Keratinocyte (primary cell): ENCODE measurements at regions not wholly inside any gene's neighbourhood (a gene's known extent, or its start where the extent isn't known, plus 50 kb on each side); places are given as distances from the start of the nearest gene placed in this dataset.

Experiments used
- DNase-seq: peaks from one replicate; pipeline ENCODE4 v3.0.0-alpha.2; 2011; ENCODE audit warnings: low read depth, missing footprints, low spot score
- FAIRE-seq: peaks from 2 replicates; lab custom pipeline; 2011; peaks lifted over from hg19 to GRCh38; lab: Jason Lieb, UNC
- H2AFZ ChIP-seq: 2 replicates; pipeline ENCODE4 v1.6.0; 2012; ENCODE audit warnings: low read length, control low read depth, inconsistent platforms; ENCODE audit not compliant: control insufficient read depth
- H3K27ac ChIP-seq: 2 replicates; pipeline ENCODE4 v1.5.1; 2011; ENCODE audit warnings: low read length; ENCODE audit not compliant: control insufficient read depth, insufficient read depth
- H3K27me3 ChIP-seq: 3 replicates; pipeline ENCODE4 v1.6.0; 2011; ENCODE audit warnings: low read length; ENCODE audit not compliant: control insufficient read depth, insufficient read depth; ENCODE audit errors: extremely low read depth
- H3K36me3 ChIP-seq, 2 experiments: 2 replicates in 1 of 2; 3 replicates in 1 of 2; pipeline ENCODE4 v1.5.1; 2011; ENCODE audit warnings: low read length in 2 of 2, mild to moderate bottlenecking in 1 of 2; ENCODE audit not compliant: control insufficient read depth in 2 of 2, insufficient read depth in 2 of 2; ENCODE audit errors: extremely low read depth in 1 of 2
- H3K4me1 ChIP-seq: 3 replicates; pipeline ENCODE4 v1.5.1; 2011; ENCODE audit warnings: low read length; ENCODE audit not compliant: control insufficient read depth, insufficient read depth; ENCODE audit errors: extremely low read depth
- H3K4me2 ChIP-seq: 3 replicates; pipeline ENCODE4 v1.6.0; 2011; ENCODE audit warnings: low read depth, low read length; ENCODE audit not compliant: control insufficient read depth, insufficient read depth; ENCODE audit errors: extremely low read depth
- H3K4me3 ChIP-seq, 3 experiments: fragments of 200-600 bp in 1 of 3; sonication (generic) in 1 of 3; 2 replicates in 2 of 3; 3 replicates in 1 of 3; pipeline ENCODE4 v1.5.1; 2011 to 2016; ENCODE audit warnings: low read length in 3 of 3, mild to moderate bottlenecking in 3 of 3, control low read depth in 2 of 3, inconsistent platforms in 1 of 3, low read depth in 1 of 3, mixed read lengths in 1 of 3, mixed run types in 1 of 3, moderate library complexity in 1 of 3; ENCODE audit not compliant: control insufficient read depth in 2 of 3, insufficient read depth in 2 of 3; ENCODE audit errors: extremely low read depth in 1 of 3
- H3K79me2 ChIP-seq: 2 replicates; pipeline ENCODE4 v1.6.0; 2012; ENCODE audit warnings: low read length; ENCODE audit not compliant: control insufficient read depth, insufficient read depth
- H3K9ac ChIP-seq: 3 replicates; pipeline ENCODE4 v1.6.0; 2011; ENCODE audit warnings: low read length; ENCODE audit not compliant: control insufficient read depth, insufficient read depth; ENCODE audit errors: extremely low read depth
- H3K9me1 ChIP-seq: 3 replicates; pipeline ENCODE4 v1.6.0; 2011; ENCODE audit warnings: low read length; ENCODE audit not compliant: control insufficient read depth, insufficient read depth; ENCODE audit errors: extremely low read depth
- H3K9me3 ChIP-seq: 2 replicates; pipeline ENCODE4 v1.5.1; 2012; ENCODE audit warnings: low read depth, low read length; ENCODE audit not compliant: control insufficient read depth
- H4K20me1 ChIP-seq: 3 replicates; pipeline ENCODE4 v1.6.0; 2011; ENCODE audit warnings: low read length; ENCODE audit not compliant: control insufficient read depth, insufficient read depth; ENCODE audit errors: extremely low read depth
- CTCF ChIP-seq, 3 experiments: IDR thresholded peaks in 1 of 3; conservative IDR thresholded peaks in 1 of 3; optimal IDR thresholded peaks in 1 of 3; 2 replicates in 2 of 3; 3 replicates in 1 of 3; pipeline versions ENCODE3 to v1.5.1; 2011; ENCODE audit warnings: low read length in 3 of 3, mild to moderate bottlenecking in 3 of 3, moderate library complexity in 2 of 3, control low read depth in 1 of 3, inconsistent platforms in 1 of 3; ENCODE audit not compliant: insufficient read depth in 2 of 3; ENCODE audit errors: extremely low read depth in 1 of 3
- EZH2 ChIP-seq: IDR thresholded peaks from one replicate; pipeline ENCODE4 v1.6.1; 2012; ENCODE audit warnings: inconsistent platforms, mild to moderate bottlenecking, low read length, moderate library complexity
- dilution Hi-C: fragments of 300-500 bp; cut with MboI; formaldehyde crosslinking; loops from one replicate; pipeline ENCODE4 v1.7.0; 2020; ENCODE audit warnings: low sequenced_read_pairs; ENCODE audit not compliant: extremely low pct_ligation_motif_present

DNA sequence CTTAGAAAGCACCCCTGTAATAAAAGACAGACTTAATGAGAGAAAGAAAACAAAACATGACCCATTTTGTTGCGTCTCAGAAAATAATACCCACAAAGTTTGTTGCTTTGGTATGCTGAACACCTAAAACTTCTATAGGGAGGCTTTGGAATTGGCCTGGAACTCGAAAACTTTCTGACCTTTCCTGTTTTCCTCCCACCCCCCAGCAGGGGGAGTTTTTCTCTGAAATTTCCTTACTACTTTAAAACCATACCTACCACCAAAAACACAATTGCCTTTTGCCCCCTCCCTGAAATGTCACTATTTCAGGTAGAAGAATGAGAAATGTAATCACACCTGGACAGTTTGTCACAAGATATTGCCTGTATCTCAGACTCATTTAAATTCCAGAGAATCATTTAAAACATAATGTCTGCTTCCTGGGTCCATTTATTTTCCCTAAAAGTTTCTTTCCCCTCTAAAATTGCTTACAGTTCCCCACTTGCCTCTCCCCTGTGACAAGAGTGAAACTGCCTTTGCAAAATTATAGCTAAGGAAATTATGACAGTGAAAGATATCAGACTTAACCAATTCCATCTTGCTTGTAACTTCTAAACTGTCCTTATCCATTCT is 2700.2 kb downstream of the PCDH9 start:
- H3K36me3 ChIP-seq: no peaks in the 10 kb centered on the region
- no peaks in the 10 kb centered on the region for H3K27me3 ChIP-seq
- H2AFZ ChIP-seq: no peak overlapping the region
- FAIRE-seq: no peak
- no peak overlapping the region for H3K9ac ChIP-seq
- H3K4me2 ChIP-seq: no peak overlapping the region
- H3K9me3 ChIP-seq: no peaks in the 10 kb centered on the region
- no peaks in the 10 kb centered on the region for H3K79me2 ChIP-seq
- dilution Hi-C loops: no loop called here
- DNase-seq: no peak
- no peak overlapping the region for H3K4me3 ChIP-seq
- no peak overlapping the region for H3K27ac ChIP-seq
- TF ChIP-seq EZH2 (no peak), CTCF (optimal IDR thresholded peaks at IDR 0.05 in 1 of 3, IDR thresholded peaks at IDR 0.05 in 1 of 3, conservative IDR thresholded peaks at IDR 0.05 in 1 of 3; ENCODE audit: extremely low read depth in 1 of 3, insufficient read depth in 2 of 3, low read length in 3 of 3) (peak; percentile 13 to 38 (median 31))
- no peaks in the 10 kb centered on the region for H3K9me1 ChIP-seq
- H3K4me1 ChIP-seq: no peaks in the 10 kb centered on the region
- H4K20me1 ChIP-seq: no peaks in the 10 kb centered on the region

GRCh38 chr13:64528838-64529237 is 2701.3 kb downstream of the PCDH9 start:
- H3K4me2 ChIP-seq: no peak overlapping the region
- no peak overlapping the region for H2AFZ ChIP-seq
- no peak overlapping the region for H3K27ac ChIP-seq
- no peaks in the 10 kb centered on the region for H3K4me1 ChIP-seq
- no peak overlapping the region for H3K4me3 ChIP-seq
- H4K20me1 ChIP-seq: no peaks in the 10 kb centered on the region
- dilution Hi-C loops: no loop called here
- H3K9me1 ChIP-seq: no peaks in the 10 kb centered on the region
- H3K36me3 ChIP-seq: no peaks in the 10 kb centered on the region
- no peaks in the 10 kb centered on the region for H3K79me2 ChIP-seq
- no peaks in the 10 kb centered on the region for H3K9me3 ChIP-seq
- FAIRE-seq (no peak), DNase-seq (no peak)
- H3K27me3 ChIP-seq: no peaks in the 10 kb centered on the region
- H3K9ac ChIP-seq: no peak overlapping the region
- TF ChIP-seq EZH2 (no peak), CTCF (optimal IDR thresholded peaks at IDR 0.05 in 1 of 3, IDR thresholded peaks at IDR 0.05 in 1 of 3, conservative IDR thresholded peaks at IDR 0.05 in 1 of 3; ENCODE audit: extremely low read depth in 1 of 3, insufficient read depth in 2 of 3, low read length in 3 of 3) (no peak)
